ENCODE measurements at regions not wholly inside any gene's neighbourhood (a gene's known extent, or its start where the extent isn't known, plus 50 kb on each side); places are given as distances from the start of the nearest gene placed in this dataset.

DNA sequence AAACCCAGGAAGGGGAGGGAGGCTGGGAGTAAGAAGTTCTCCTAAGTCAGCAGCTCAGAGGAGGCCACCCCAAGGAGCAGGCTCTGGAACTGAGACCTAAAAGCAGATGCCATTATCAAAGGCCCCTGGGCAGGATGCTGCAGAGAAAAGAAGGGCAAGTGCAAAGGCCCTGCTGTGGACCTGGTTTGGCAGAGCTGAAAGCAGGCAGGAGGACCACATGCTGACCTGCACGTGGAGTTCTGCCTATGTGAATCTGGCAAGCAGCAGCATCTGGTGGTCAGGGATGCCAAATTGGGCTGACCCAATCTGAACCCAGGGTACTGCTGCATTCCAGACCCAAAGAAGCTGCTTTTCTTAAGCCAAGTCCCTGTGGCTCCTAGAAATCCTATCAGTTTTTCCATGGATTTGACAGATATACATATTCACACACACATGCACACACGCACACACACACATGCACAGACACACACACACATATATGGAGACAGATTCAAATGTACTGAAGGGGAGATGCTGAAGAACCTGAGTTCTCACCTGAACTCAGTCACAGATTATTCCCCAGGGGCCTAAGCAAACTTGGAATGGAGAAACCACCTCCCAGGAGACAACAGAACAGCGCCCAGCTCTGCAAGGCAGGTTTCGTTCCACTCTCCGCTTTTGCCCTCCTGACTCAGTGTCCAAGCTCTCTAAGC lies 119.9 kb downstream of the FOXA2 start:
- TF ChIP-seq POLR2A (IDR thresholded peaks at IDR 0.05; ENCODE audit: low read length) (no peak), GATA1 (IDR thresholded peaks at IDR 0.05; ENCODE audit: low read depth, low read length) (no peak)

Measured in erythroblast (primary cell).